ENCODE measurements at regions not wholly inside any gene's neighbourhood (a gene's known extent, or its start where the extent isn't known, plus 50 kb on each side); places are given as distances from the start of the nearest gene placed in this dataset.

DNA sequence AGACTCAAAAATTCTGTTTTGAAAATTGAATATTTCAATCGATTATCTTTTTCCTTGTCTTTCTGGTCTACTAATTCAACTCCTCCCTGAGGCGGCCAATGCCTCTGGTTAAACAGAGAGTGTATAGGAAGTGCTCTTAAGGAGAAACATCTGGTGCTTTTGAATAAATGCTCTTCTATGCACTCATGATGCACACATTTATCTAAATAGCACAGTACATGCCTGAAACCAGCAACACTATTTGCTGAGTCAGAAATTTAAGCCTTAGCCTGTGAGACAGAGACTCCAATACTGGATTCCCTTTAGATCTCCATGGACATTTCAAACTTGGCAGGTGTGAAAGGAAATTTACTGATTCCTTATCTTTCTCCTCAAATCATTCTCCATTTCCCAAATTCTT is 118.6 kb downstream of the SLIT2 start:
- no peak overlapping the region for H3K27ac Mint-ChIP-seq
- H3K27me3 Mint-ChIP-seq, result peaks cover 2% of the 10 kb centered on the region
- no peak overlapping the region for H3K4me3 Mint-ChIP-seq
- no peaks in the 10 kb centered on the region for H3K36me3 Mint-ChIP-seq
- no peaks in the 10 kb centered on the region for H3K4me1 Mint-ChIP-seq
- no peaks in the 10 kb centered on the region for H3K9me3 Mint-ChIP-seq

DNA sequence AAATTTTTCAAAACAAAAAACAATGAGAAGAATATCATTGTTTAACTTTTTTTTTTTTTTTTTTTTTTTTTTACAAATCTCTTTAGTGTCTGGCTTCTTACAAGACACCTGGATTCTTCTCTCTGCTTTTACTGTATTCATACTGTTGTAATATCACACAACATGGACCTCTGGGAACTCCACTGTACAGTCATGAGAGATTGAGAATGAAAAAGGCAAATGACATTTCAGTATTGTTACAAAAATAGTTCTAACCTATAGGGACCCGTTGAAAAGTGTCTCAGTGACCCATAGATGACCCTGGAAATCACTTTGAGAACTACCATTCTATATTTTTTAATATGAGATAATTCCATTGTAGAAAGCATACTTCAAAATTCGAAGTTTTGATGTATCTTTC is 124.4 kb downstream of the SLIT2 start:
- no peak overlapping the region for H3K27ac Mint-ChIP-seq
- H3K4me3 Mint-ChIP-seq, result no peak overlapping the region
- H3K9me3 Mint-ChIP-seq, result no peaks in the 10 kb centered on the region
- no peaks in the 10 kb centered on the region for H3K4me1 Mint-ChIP-seq
- H3K27me3 Mint-ChIP-seq, result peaks cover 5% of the 10 kb centered on the region
- no peaks in the 10 kb centered on the region for H3K36me3 Mint-ChIP-seq

DNA sequence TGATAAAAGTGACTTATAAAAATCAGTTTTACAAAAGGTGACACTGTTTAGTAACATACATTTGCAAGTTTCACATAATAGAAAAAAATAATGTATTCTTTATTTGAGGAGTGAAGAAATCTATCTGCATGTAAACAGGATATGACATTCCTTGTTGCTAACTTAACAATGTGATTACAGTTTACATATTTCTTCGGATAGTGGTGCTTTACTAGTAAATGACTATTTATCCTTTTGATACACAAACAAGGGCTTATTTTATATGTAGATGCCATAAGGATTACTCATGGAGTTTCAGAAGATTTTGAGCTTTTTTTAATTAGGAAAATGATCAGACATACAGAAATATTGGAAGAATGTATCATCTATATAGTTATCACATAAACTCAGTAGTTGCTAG is 126.5 kb downstream of the SLIT2 start:
- Mint-ChIP-seq H3K4me3 (no peak overlapping the region), H3K27ac (no peak overlapping the region), H3K27me3 (peaks cover 5% of the 10 kb centered on the region), H3K9me3 (no peaks in the 10 kb centered on the region), H3K36me3 (no peaks in the 10 kb centered on the region), H3K4me1 (no peaks in the 10 kb centered on the region)

GRCh38 chr4:20381005-20381404 is 129.3 kb downstream of the SLIT2 start:
- Mint-ChIP-seq H3K27me3 (peaks cover 3% of the 10 kb centered on the region), H3K4me3 (no peak overlapping the region), H3K36me3 (no peaks in the 10 kb centered on the region), H3K27ac (no peak overlapping the region), H3K9me3 (no peaks in the 10 kb centered on the region), H3K4me1 (no peaks in the 10 kb centered on the region)

GRCh38 chr4:20383283-20383682 is 131.6 kb downstream of the SLIT2 start:
- H3K27ac Mint-ChIP-seq, result no peak overlapping the region

GRCh38 chr4:20383969-20384368 is 132.3 kb downstream of the SLIT2 start:
- Mint-ChIP-seq H3K27me3 (no peaks in the 10 kb centered on the region), H3K9me3 (no peaks in the 10 kb centered on the region), H3K36me3 (no peaks in the 10 kb centered on the region), H3K4me1 (no peaks in the 10 kb centered on the region), H3K27ac (no peak overlapping the region), H3K4me3 (no peak overlapping the region)

More at GRCh38 chr4:20383283-20383682, 131.6 kb downstream of the SLIT2 start:
- H3K9me3 Mint-ChIP-seq, result no peaks in the 10 kb centered on the region
- H3K36me3 Mint-ChIP-seq, result no peaks in the 10 kb centered on the region
- H3K27me3 Mint-ChIP-seq, result no peaks in the 10 kb centered on the region
- H3K4me1 Mint-ChIP-seq, result no peaks in the 10 kb centered on the region
- no peak overlapping the region for H3K4me3 Mint-ChIP-seq

DNA sequence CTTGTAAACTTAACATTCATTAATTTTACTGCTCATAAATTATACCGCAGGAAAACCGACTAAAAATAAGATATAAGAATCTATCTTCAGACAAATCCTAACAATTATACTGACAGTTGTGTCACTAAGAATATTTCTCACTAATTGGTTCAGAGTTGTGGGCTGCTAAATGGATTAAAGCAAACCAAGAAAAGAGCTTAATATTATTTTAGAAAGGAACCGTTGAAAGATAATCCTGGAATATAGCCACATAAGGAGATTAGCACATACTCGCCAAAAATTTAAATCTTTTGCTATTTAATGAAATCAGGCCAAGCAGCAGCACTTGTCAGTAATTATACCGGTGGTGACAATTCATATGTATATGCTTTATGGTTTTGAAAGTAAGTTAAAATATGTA is 132.8 kb downstream of the SLIT2 start:
- no peaks in the 10 kb centered on the region for H3K9me3 Mint-ChIP-seq
- H3K4me3 Mint-ChIP-seq, result no peak overlapping the region
- no peaks in the 10 kb centered on the region for H3K36me3 Mint-ChIP-seq
- H3K4me1 Mint-ChIP-seq, result no peaks in the 10 kb centered on the region
- H3K27ac Mint-ChIP-seq, result no peak overlapping the region
- H3K27me3 Mint-ChIP-seq, result no peaks in the 10 kb centered on the region

GRCh38 chr4:20386001-20386740 is 134.5 kb downstream of the SLIT2 start:
- Mint-ChIP-seq H3K27me3 (no peaks in the 10 kb centered on the region), H3K4me1 (no peaks in the 10 kb centered on the region), H3K9me3 (no peaks in the 10 kb centered on the region), H3K4me3 (no peak overlapping the region), H3K27ac (no peak overlapping the region), H3K36me3 (no peaks in the 10 kb centered on the region)

DNA sequence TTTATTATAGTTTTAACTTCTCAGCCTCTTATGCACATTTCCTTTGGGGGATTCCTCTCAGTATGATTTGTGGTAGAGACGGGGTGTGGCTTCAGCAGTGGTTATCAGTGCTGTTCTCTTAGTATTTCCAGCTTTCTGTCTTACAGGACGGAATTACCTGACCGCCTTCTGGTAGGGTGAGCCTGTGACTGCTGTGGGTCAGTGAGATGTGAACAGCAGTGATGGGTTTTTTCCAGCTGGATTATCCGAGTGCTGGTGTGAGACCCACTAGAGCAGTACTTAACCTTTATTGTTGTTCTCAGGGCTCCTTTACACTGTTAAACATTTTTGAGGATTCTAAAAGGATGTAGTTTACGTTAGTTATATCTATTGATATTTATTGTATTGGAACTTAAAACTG is 135.2 kb downstream of the SLIT2 start:
- Mint-ChIP-seq H3K4me3 (no peak overlapping the region), H3K27me3 (no peaks in the 10 kb centered on the region), H3K9me3 (no peaks in the 10 kb centered on the region), H3K36me3 (no peaks in the 10 kb centered on the region), H3K4me1 (no peaks in the 10 kb centered on the region), H3K27ac (no peak overlapping the region)

GRCh38 chr4:20391198-20391597 is 139.5 kb downstream of the SLIT2 start:
- H3K36me3 Mint-ChIP-seq, result no peaks in the 10 kb centered on the region
- no peaks in the 10 kb centered on the region for H3K9me3 Mint-ChIP-seq
- H3K27ac Mint-ChIP-seq, result no peak overlapping the region
- H3K4me1 Mint-ChIP-seq, result no peaks in the 10 kb centered on the region
- H3K27me3 Mint-ChIP-seq, result no peaks in the 10 kb centered on the region
- H3K4me3 Mint-ChIP-seq, result no peak overlapping the region

- Mint-ChIP-seq H3K27me3 (no peaks in the 10 kb centered on the region), H3K36me3 (no peaks in the 10 kb centered on the region), H3K27ac (no peak overlapping the region), H3K4me3 (no peak overlapping the region), H3K9me3 (no peaks in the 10 kb centered on the region), H3K4me1 (no peaks in the 10 kb centered on the region)
These were observed 140.2 kb downstream of the SLIT2 start for GRCh38 chr4:20391912-20392311.

DNA sequence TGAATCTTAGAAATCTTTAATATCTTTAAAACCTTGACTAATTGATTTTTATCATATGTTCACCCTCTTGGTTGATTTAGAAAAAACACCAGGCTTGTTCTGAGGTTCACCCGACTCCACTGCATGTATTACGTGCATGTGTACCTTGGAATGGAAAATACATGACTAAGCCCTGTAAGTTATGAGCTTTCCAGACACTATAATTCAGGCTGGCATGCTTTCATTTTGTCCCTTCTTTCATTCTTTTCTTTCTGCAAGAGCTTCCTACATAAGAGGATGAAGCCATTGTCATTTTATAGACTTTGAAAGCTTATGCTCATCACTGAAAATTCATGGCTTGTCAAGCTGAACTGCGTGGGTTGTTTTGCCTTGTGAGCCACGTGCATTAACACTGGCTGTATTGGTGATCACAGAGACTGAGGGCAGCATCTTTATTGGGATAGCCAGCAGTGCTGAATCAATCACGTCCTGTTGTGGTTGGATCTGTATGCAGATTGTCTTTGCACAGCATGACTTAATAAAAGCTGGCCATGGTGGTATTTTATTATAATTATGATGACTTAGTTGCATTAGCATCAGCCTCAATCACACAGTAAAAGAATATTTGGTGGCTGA is 141.9 kb downstream of the SLIT2 start:
- H3K27me3 Mint-ChIP-seq, result no peaks in the 10 kb centered on the region
- no peak overlapping the region for H3K4me3 Mint-ChIP-seq
- no peak overlapping the region for H3K27ac Mint-ChIP-seq
- no peaks in the 10 kb centered on the region for H3K9me3 Mint-ChIP-seq
- H3K4me1 Mint-ChIP-seq, result no peaks in the 10 kb centered on the region
- H3K36me3 Mint-ChIP-seq, result no peaks in the 10 kb centered on the region

GRCh38 chr4:20394512-20394911 is 142.8 kb downstream of the SLIT2 start:
- Mint-ChIP-seq H3K9me3 (no peaks in the 10 kb centered on the region), H3K27me3 (no peaks in the 10 kb centered on the region), H3K27ac (no peak overlapping the region), H3K4me1 (no peaks in the 10 kb centered on the region), H3K36me3 (no peaks in the 10 kb centered on the region), H3K4me3 (no peak overlapping the region)

- Mint-ChIP-seq H3K27me3 (no peaks in the 10 kb centered on the region), H3K4me3 (no peak overlapping the region), H3K4me1 (no peaks in the 10 kb centered on the region), H3K9me3 (no peaks in the 10 kb centered on the region), H3K27ac (no peak overlapping the region), H3K36me3 (no peaks in the 10 kb centered on the region)
These were observed 143.6 kb downstream of the SLIT2 start for GRCh38 chr4:20395160-20395773.

DNA sequence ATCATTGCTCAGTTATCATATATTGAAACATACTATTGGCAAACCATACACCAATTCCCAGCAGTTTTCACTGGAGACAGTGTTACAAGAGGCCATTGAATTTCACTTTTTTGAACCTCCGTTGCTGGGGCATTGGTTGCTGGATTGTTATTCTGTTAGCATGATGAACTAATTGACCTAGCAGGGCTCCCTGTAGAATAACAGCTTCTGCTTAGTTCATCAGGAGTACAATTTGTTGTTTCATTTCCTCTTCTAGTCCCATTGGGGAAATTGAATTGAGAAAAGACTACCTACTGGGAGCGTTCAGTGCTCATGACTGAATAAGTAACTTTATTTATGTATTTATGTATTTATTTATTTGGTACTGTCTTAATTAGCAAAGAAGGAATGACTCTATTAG is 151.6 kb downstream of the SLIT2 start:
- Mint-ChIP-seq H3K36me3 (no peaks in the 10 kb centered on the region), H3K9me3 (no peaks in the 10 kb centered on the region), H3K27ac (no peak overlapping the region), H3K27me3 (no peaks in the 10 kb centered on the region), H3K4me1 (no peaks in the 10 kb centered on the region), H3K4me3 (no peak overlapping the region)

- no peaks in the 10 kb centered on the region for H3K9me3 Mint-ChIP-seq
- no peaks in the 10 kb centered on the region for H3K27me3 Mint-ChIP-seq
- no peaks in the 10 kb centered on the region for H3K4me1 Mint-ChIP-seq
- no peak overlapping the region for H3K4me3 Mint-ChIP-seq
- no peak overlapping the region for H3K27ac Mint-ChIP-seq
- H3K36me3 Mint-ChIP-seq, result no peaks in the 10 kb centered on the region
These were observed 152.1 kb downstream of the SLIT2 start for GRCh38 chr4:20403846-20404245.

Measured in IgD-negative memory B cell (primary cell).